Amniotic stem cell (primary cell): ENCODE measurements at regions not wholly inside any gene's neighbourhood (a gene's known extent, or its start where the extent isn't known, plus 50 kb on each side); places are given as distances from the start of the nearest gene placed in this dataset.

Experiments
- DNase-seq: peaks from one replicate; lab custom pipeline; 2025; lab: John Stamatoyannopoulos, UW

- DNase-seq: no peak
Observed at GRCh38 chr4:18075823-18076433, 54.4 kb upstream of the LCORL start.

DNA sequence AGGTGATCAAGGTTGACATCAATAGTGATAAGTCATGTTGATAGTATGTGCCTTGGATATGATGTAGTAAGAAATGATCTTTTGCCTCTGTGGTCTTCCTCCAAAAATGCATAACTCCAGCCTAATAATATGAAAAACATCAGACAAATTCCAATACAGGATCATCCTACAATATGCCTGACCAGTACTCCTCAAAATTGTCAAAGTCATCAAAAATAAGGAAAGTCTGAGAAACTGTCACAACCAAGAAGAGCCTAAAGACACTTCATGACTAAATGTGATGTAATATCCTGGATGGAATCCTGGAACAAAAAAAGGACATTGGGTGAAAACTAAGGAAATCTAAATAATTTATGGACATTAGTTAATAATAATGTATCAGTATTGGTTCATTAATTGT, 50.3 kb upstream of the LCORL start:
- DNase-seq: no peak
